Right kidney (tissue), 1 donor: ENCODE measurements at regions not wholly inside any gene's neighbourhood (a gene's known extent, or its start where the extent isn't known, plus 50 kb on each side); places are given as distances from the start of the nearest gene placed in this dataset.
"Not testable (repeated sequence)": the region's sequence is repeated elsewhere in the genome, so short reads cannot be mapped to it uniquely, and the experiment has no call there.

Experiments
- DNase-seq: peaks from one replicate; pipeline ENCODE4 v3.0.0-alpha.2; 2016

GRCh38 chr16:59045501-59045900, 311.4 kb upstream of the GOT2 start:
- no peak for DNase-seq

GRCh38 chr16:59044616-59045015, 310.5 kb upstream of the GOT2 start:
- no peak for DNase-seq

- no peak for DNase-seq
Observed at GRCh38 chr16:59042301-59042700, 308.2 kb upstream of the GOT2 start.

GRCh38 chr16:59039066-59039720, 305.1 kb upstream of the GOT2 start:
- DNase-seq: no peak

GRCh38 chr16:59030923-59031485, 296.9 kb upstream of the GOT2 start:
- no peak for DNase-seq

- no peak for DNase-seq
Observed at GRCh38 chr16:59021751-59022150, 287.6 kb upstream of the GOT2 start.

GRCh38 chr16:59013930-59014329, 279.8 kb upstream of the GOT2 start:
- no peak for DNase-seq

- DNase-seq: no peak
Observed at GRCh38 chr16:58999762-59000161, 265.6 kb upstream of the GOT2 start.

GRCh38 chr16:58992755-58993154, 258.6 kb upstream of the GOT2 start:
- not testable (repeated sequence) for DNase-seq

GRCh38 chr16:58983181-58983965, 249.3 kb upstream of the GOT2 start:
- not testable (repeated sequence) for DNase-seq

- DNase-seq: no peak
Observed at GRCh38 chr16:58970775-58971174, 236.7 kb upstream of the GOT2 start.

- DNase-seq: no peak
Observed at GRCh38 chr16:58963479-58963878, 229.4 kb upstream of the GOT2 start.

GRCh38 chr16:58962811-58963210, 228.7 kb upstream of the GOT2 start:
- no peak for DNase-seq

- no peak for DNase-seq
Observed at GRCh38 chr16:58960484-58960883, 226.4 kb upstream of the GOT2 start.

- no peak for DNase-seq
Observed at GRCh38 chr16:58960034-58960433, 225.9 kb upstream of the GOT2 start.

- DNase-seq: no peak
Observed at GRCh38 chr16:58958749-58959148, 224.6 kb upstream of the GOT2 start.

GRCh38 chr16:58948244-58948643, 214.1 kb upstream of the GOT2 start:
- DNase-seq: no peak

- no peak for DNase-seq
Observed at GRCh38 chr16:58940609-58941008, 206.5 kb upstream of the GOT2 start.

- no peak for DNase-seq
Observed at GRCh38 chr16:58938811-58939210, 204.7 kb upstream of the GOT2 start.

GRCh38 chr16:58937661-58938060, 203.5 kb upstream of the GOT2 start:
- DNase-seq: no peak

- DNase-seq: no peak
Observed at GRCh38 chr16:58933186-58933585, 199.1 kb upstream of the GOT2 start.

- DNase-seq: no peak
Observed at GRCh38 chr16:58931436-58931835, 197.3 kb upstream of the GOT2 start.

- no peak for DNase-seq
Observed at GRCh38 chr16:58923094-58923493, 189.0 kb upstream of the GOT2 start.

GRCh38 chr16:58913456-58913855, 179.3 kb upstream of the GOT2 start:
- no peak for DNase-seq
